ENCODE measurements at regions not wholly inside any gene's neighbourhood (a gene's known extent, or its start where the extent isn't known, plus 50 kb on each side); places are given as distances from the start of the nearest gene placed in this dataset.

DNA sequence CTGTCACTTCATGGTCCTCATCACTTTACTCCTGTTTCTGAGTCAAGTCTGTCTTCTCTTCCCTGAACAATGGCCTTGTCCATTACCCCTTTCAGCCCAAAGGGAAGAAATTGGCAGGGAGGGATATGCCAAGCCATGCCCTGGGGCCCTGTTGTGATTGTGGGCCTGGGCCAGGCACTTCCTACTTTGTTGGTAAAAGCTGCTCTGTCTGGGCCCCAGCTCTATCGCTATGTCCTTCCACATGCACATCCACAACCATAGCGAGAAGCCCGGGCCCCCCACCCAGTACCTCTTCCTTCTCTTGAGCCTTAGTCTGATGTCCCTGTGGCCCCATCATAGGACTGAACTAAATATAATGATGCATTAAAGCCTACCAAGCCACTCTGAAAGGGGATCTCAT is 126.7 kb upstream of the RCN1 start (continued):
- no peak for TF ChIP-seq SAP30 (IDR thresholded peaks at IDR 0.05; ENCODE audit: borderline replicate concordance, insufficient read depth, low read depth, low read length, poor library complexity, severe bottlenecking)
- no peak for TF ChIP-seq RBFOX2 (IDR thresholded peaks at IDR 0.05; ENCODE audit: low read depth, low read length)
- TF ChIP-seq, protein P1, sequence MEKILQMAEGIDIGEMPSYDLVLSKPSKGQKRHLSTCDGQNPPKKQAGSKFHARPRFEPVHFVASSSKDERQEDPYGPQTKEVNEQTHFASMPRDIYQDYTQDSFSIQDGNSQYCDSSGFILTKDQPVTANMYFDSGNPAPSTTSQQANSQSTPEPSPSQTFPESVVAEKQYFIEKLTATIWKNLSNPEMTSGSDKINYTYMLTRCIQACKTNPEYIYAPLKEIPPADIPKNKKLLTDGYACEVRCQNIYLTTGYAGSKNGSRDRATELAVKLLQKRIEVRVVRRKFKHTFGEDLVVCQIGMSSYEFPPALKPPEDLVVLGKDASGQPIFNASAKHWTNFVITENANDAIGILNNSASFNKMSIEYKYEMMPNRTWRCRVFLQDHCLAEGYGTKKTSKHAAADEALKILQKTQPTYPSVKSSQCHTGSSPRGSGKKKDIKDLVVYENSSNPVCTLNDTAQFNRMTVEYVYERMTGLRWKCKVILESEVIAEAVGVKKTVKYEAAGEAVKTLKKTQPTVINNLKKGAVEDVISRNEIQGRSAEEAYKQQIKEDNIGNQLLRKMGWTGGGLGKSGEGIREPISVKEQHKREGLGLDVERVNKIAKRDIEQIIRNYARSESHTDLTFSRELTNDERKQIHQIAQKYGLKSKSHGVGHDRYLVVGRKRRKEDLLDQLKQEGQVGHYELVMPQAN (IDR thresholded peaks at IDR 0.05; ENCODE audit: borderline replicate concordance), result no peak
- TF ChIP-seq ZNF695 (CRISPR knock-in tag; IDR thresholded peaks at IDR 0.05), result no peak

DNA sequence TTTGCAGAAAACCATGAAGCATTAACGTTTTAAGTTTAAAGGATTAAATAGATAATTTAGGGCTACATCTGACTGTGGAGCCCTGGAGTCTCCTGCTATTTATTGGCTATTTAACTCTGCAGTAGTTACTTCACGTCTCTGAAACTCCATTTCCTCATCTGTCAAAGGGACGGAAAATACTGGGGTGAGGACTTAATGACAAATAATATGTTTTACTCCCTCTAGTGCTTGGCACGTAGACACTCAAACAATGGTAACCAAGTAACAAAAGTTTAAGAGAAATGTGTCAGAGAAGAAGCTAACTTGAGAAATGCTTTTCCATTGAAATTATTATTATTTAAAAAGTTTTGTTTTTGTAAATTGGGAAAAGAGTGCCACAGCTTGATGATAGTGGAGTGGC is 130.7 kb upstream of the RCN1 start:
- FAIRE-seq, result no peak
- POLR2A ChIA-PET, result interaction anchor here (0.5 kb wide), 1 partner anchor 23 kb away, joined by 4 read pairs; no protein-coding TSS in a partner anchor

More for the DNA sequence above, 130.7 kb upstream of the RCN1 start:
- CTCF ChIA-PET (ENCODE audit: low intra/inter-chr PET ratio), result no interaction called here
- ATAC-seq (no peak), DNase-seq (ENCODE audit: extremely low read depth in 1 of 4, low spot score in 3 of 4) (no peak)
- no peaks in the 10 kb centered on the region for H3K36me3 ChIP-seq (ENCODE audit: control insufficient read depth, insufficient read depth, low read length)
- H3K27me3 ChIP-seq (ENCODE audit: control insufficient read depth in 2 of 2, insufficient read depth in 2 of 2, low read length in 2 of 2), result peaks cover 0 to 3% of the 10 kb centered on the region in 2 experiments; a peak in 3 of 5 replicates
- H3K27ac ChIP-seq (ENCODE audit: extremely low read depth, low read depth, low read length), result no peak overlapping the region
- no TSS peak for BruUV-seq (replicated peaks)
- no peaks in the 10 kb centered on the region for H3K79me2 ChIP-seq (ENCODE audit: control insufficient read depth, insufficient read depth, low read length)
- H3K4me1 ChIP-seq (replicated peaks in 1 of 2; ENCODE audit: control insufficient read depth in 2 of 2, insufficient read depth in 2 of 2, low read length in 2 of 2), result no peaks in the 10 kb centered on the region; a peak in 1 of 5 replicates
- no peaks in the 10 kb centered on the region for H3K9me3 ChIP-seq (replicated peaks; ENCODE audit: control insufficient read depth, insufficient read depth, low read depth, low read length)
- no peak overlapping the region for H3K4me2 ChIP-seq (ENCODE audit: insufficient read depth, low read length)
- no peak overlapping the region for H3K9ac ChIP-seq (ENCODE audit: insufficient read depth in 1 of 2, low read depth in 2 of 2, low read length in 2 of 2)
- 0% methylated on average over 4 of the region's 4 CpGs for WGBS (ENCODE audit: insufficient coverage, low coverage, missing lambda C conversion rate)
- no peaks in the 10 kb centered on the region for H4K20me1 ChIP-seq (replicated peaks; ENCODE audit: control insufficient read depth, insufficient read depth, low read length)
- intact Hi-C loops (cut with micrococcal nuclease), result no loop called here
- H3K9me1 ChIP-seq (ENCODE audit: control insufficient read depth, insufficient read depth, low read length), result no peaks in the 10 kb centered on the region
- H3K4me3 ChIP-seq, result no peak overlapping the region
- in situ Hi-C loops (cut with MboI), result no loop called here
- TF ChIP-seq TRIM24 (IDR thresholded peaks at IDR 0.05) (no peak), ZNF311 (CRISPR knock-in tag; IDR thresholded peaks at IDR 0.05) (no peak), ZNF583 (CRISPR knock-in tag; IDR thresholded peaks at IDR 0.05) (no peak), ZNF316 (IDR thresholded peaks at IDR 0.05) (no peak), HNRNPH1 (optimal IDR thresholded peaks at IDR 0.05; ENCODE audit: low read depth, low read length) (no peak), RBBP5 (IDR thresholded peaks at IDR 0.05; ENCODE audit: borderline replicate concordance, insufficient read depth, low read length, poor library complexity, severe bottlenecking) (no peak), CREM (IDR thresholded peaks at IDR 0.05; ENCODE audit: low read depth) (no peak)
- TF ChIP-seq, protein P2, sequence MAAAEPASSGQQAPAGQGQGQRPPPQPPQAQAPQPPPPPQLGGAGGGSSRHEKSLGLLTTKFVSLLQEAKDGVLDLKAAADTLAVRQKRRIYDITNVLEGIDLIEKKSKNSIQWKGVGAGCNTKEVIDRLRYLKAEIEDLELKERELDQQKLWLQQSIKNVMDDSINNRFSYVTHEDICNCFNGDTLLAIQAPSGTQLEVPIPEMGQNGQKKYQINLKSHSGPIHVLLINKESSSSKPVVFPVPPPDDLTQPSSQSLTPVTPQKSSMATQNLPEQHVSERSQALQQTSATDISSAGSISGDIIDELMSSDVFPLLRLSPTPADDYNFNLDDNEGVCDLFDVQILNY (CRISPR knock-in tag; IDR thresholded peaks at IDR 0.05), result no peak
- TF ChIP-seq, protein P3, sequence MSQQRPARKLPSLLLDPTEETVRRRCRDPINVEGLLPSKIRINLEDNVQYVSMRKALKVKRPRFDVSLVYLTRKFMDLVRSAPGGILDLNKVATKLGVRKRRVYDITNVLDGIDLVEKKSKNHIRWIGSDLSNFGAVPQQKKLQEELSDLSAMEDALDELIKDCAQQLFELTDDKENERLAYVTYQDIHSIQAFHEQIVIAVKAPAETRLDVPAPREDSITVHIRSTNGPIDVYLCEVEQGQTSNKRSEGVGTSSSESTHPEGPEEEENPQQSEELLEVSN (IDR thresholded peaks at IDR 0.05; ENCODE audit: borderline replicate concordance in 1 of 2, extremely low read depth in 1 of 2, insufficient read depth in 1 of 2, insufficient read length in 1 of 2, low read depth in 1 of 2, low read length in 1 of 2, poor library complexity in 1 of 2, severe bottlenecking in 1 of 2), result no peak
- H2AFZ ChIP-seq (ENCODE audit: low read depth, low read length), result no peak overlapping the region
